GM19328 (cell line): ENCODE measurements at regions not wholly inside any gene's neighbourhood (a gene's known extent, or its start where the extent isn't known, plus 50 kb on each side); places are given as distances from the start of the nearest gene placed in this dataset.
"Not testable (repeated sequence)": the region's sequence is repeated elsewhere in the genome, so short reads cannot be mapped to it uniquely, and the experiment has no call there.

Experiments used
- ATAC-seq: cut with Tn5 transposase; IDR thresholded peaks from one replicate; pipeline ENCODE4 v1.9.1; 2021; ENCODE audit warnings: mild to moderate bottlenecking, moderate library complexity; ENCODE audit not compliant: unreplicated experiment

GRCh38 chr16:31734265-31734664, 139.3 kb upstream of the ZNF267 start:
- ATAC-seq = no peak

GRCh38 chr16:31745098-31745497, 128.5 kb upstream of the ZNF267 start:
- ATAC-seq = not testable (repeated sequence)

- ATAC-seq = no peak
Measured at GRCh38 chr16:31745900-31746299, 127.7 kb upstream of the ZNF267 start.

- ATAC-seq = no peak
Measured at GRCh38 chr16:31754998-31755615, 118.5 kb upstream of the ZNF267 start.

- no peak for ATAC-seq
Measured at GRCh38 chr16:31764103-31764502, 109.5 kb upstream of the ZNF267 start.

- no peak for ATAC-seq
Measured at GRCh38 chr16:31767267-31767666, 106.3 kb upstream of the ZNF267 start.

- ATAC-seq = no peak
Measured at GRCh38 chr16:31780342-31780741, 93.3 kb upstream of the ZNF267 start.

- no peak for ATAC-seq
Measured at GRCh38 chr16:31785126-31785525, 88.5 kb upstream of the ZNF267 start.

- ATAC-seq = no peak
Measured at GRCh38 chr16:31807086-31807485, 66.5 kb upstream of the ZNF267 start.

- ATAC-seq = no peak
Measured at GRCh38 chr16:31810863-31811262, 62.7 kb upstream of the ZNF267 start.

- ATAC-seq = not testable (repeated sequence)
Measured at GRCh38 chr16:31816141-31816540, 57.5 kb upstream of the ZNF267 start.

- no peak for ATAC-seq
Measured at GRCh38 chr16:31819386-31819785, 54.2 kb upstream of the ZNF267 start.

- ATAC-seq = no peak
Measured at GRCh38 chr16:31819948-31820347, 53.7 kb upstream of the ZNF267 start.
